Adrenal gland (tissue), 5 donors: ENCODE measurements at regions not wholly inside any gene's neighbourhood (a gene's known extent, or its start where the extent isn't known, plus 50 kb on each side); places are given as distances from the start of the nearest gene placed in this dataset.

ENCODE experiments used
- CTCF ChIP-seq, 6 experiments: fragments of 450-650 bp in 4 of 6; fragments of 200-600 bp in 2 of 6; sonication (generic) in 1 of 6; IDR thresholded peaks; 1 replicate in 5 of 6; 2 replicates in 1 of 6; pipeline versions ENCODE4 v1.5.1 to v1.8.0; 2016 to 2021; ENCODE audit warnings: antibody characterized with exemption in 6 of 6, mild to moderate bottlenecking in 2 of 6, moderate library complexity in 1 of 6
- POLR2A ChIP-seq, 2 donors: fragments of 450-650 bp; IDR thresholded peaks; one replicate each; pipeline ENCODE4 v1.6.1; 2017; ENCODE audit warnings: antibody characterized with exemption in 2 of 2, mild to moderate bottlenecking in 2 of 2, moderate library complexity in 1 of 2
- donor health status: DM: no; HTN: no; CAD: no.

GRCh38 chr2:37782721-37783371, 111.4 kb upstream of the CDC42EP3 start:
- TF ChIP-seq CTCF (IDR thresholded peaks at IDR 0.05) (no peak), POLR2A (IDR thresholded peaks at IDR 0.05) (no peak)
